HG02840 (cell line): ENCODE measurements at regions not wholly inside any gene's neighbourhood (a gene's known extent, or its start where the extent isn't known, plus 50 kb on each side); places are given as distances from the start of the nearest gene placed in this dataset.

ENCODE experiments used
- ATAC-seq: cut with Tn5 transposase; IDR thresholded peaks from one replicate; pipeline ENCODE4 v1.9.1; 2021; ENCODE audit warnings: mild to moderate bottlenecking, moderate library complexity, moderate number of reproducible peaks; ENCODE audit not compliant: unreplicated experiment, low FRiP score

DNA sequence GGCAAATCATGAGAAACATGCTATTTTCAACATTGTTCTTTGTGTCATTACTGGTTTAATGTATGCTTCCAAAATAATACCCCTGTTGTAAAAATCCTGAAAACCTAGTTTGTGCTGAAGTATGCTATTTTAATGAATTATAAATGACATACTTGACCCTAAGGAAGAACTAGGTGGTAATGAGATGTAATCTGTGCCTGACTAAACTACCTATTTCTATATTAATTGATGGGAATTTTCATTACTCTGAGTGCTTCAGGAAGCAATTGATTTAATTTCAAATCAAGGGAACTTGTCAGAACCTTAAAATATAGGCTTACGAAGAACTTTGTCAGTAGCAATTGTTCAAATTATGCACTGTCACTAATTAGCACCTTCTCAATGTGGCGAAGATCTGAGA is 1005.6 kb upstream of the SLC10A2 start:
- ATAC-seq: no peak

DNA sequence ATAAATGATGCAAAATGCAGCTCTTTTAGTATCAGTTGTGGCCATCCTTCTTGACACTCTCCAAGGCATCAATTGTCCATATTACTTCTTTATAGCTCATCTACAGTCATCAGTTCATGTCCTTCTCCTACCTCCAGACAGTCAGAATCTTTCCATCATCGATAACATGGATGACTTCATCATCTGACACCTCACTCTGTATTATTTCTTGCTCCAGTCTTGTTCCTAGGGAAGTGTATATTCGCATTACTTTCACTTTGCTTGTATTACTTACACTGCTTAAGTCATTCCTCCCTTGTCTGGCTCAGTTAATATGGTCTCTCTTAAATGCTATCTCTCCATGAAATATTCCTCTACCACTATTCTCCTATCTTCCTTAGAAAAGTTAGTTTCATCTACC is 999.1 kb upstream of the SLC10A2 start:
- no peak for ATAC-seq

DNA sequence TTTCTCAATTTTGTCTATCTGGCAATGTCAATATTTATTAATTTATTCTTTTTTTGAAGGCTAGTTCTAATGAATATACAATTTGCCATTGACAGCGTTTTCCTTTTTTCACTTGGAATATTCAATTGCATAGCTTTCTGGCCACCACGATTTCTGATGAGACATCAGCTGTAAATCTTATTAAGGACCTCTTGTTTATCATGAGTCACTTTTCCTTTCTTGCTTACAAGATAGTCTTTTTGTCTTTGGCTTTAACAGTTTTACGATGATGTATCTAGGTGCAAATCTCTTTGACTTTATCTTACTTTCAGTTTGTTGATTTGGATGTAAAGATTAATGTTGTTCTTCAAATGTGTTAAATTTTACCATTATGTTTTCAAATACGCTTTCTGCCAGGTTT is 991.6 kb upstream of the SLC10A2 start:
- ATAC-seq: no peak

- no peak for ATAC-seq
Measured at GRCh38 chr13:104045907-104046306, 979.7 kb upstream of the SLC10A2 start.

DNA sequence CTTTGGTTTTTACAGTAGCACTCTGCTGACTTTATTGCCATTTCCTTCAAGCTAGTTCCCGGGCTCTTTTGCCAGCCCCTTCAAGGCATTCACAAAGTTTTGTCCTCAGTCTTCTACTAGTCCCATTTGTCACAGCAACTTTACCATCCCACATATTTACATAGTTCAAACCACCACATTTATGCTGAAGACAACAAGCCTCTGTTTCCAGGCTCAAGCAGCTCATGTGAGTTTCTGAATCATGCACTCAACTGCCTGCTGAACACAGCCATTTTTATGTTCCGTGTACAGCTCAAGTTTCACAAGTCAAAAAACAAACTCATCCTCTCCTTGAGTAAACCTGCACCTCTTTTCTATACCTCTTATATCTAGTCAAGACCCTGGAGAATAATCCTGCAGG is 977.0 kb upstream of the SLC10A2 start:
- no peak for ATAC-seq

- no peak for ATAC-seq
Measured at GRCh38 chr13:104034891-104035290, 968.7 kb upstream of the SLC10A2 start.

DNA sequence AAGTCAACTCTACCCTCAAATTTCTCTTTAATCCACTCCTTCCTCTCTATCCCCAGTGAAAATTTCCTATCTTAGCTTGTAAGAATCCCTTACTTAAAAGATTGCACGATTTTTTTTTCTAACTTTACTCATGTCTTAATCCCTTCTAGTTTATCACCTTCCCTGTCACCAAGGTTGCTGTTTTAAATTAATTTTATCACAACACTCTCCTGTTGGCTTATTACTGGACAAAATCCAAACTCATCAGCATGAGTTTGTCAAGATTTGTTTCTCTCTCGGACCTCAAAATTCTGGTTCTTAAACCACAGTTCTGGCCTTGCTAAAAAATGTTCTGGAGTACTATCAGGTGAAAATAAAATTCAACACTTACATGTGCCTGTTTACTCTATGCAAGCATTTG is 959.1 kb upstream of the SLC10A2 start:
- ATAC-seq: no peak

- ATAC-seq: no peak
Measured at GRCh38 chr13:104024416-104025170, 958.4 kb upstream of the SLC10A2 start.

GRCh38 chr13:104021806-104022397 is 955.7 kb upstream of the SLC10A2 start:
- no peak for ATAC-seq

- ATAC-seq: no peak
Measured at GRCh38 chr13:104017317-104017716, 951.1 kb upstream of the SLC10A2 start.

- ATAC-seq: no peak
Measured at GRCh38 chr13:104015646-104016396, 949.6 kb upstream of the SLC10A2 start.

DNA sequence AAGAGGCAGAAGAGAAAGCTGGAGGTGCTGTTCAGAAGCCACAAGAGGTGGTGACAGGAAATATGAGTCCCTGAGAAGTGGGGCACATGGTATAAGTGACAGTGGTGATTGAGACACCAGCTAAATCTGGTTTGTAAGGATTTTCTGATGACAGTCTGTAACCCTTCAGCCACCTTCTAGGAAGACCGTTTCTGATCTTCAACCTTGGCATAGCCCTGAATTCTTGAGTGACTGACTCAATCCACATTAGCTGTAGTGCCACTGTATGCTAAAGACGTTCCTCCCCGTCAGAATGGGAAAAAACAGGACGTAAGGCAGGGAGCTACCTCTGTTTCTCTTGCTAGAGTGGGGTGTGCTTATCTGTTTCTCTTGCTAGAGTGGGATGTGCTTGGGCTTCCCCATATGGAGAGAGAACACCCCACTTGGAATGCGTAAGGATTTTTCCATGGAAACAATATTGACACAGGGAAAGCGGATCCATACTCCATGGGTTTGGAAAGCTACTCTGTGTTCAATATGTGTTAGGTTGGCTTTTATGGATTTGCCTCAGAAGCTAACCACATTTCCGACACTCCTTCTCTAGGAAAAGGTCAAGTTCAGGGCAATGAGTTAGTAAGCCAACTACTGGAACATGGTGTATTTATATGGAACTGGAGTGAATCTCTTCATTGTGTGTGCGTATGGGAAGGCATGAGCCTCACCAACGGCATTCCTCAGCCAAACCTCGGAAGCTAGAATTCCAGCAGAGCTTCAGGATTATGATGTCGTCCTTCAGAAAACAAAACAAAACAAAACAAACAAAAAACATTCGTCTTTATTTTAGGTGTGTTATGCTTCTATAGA is 948.8 kb upstream of the SLC10A2 start:
- ATAC-seq: no peak

- no peak for ATAC-seq
Measured at GRCh38 chr13:104011505-104012241, 945.5 kb upstream of the SLC10A2 start.

DNA sequence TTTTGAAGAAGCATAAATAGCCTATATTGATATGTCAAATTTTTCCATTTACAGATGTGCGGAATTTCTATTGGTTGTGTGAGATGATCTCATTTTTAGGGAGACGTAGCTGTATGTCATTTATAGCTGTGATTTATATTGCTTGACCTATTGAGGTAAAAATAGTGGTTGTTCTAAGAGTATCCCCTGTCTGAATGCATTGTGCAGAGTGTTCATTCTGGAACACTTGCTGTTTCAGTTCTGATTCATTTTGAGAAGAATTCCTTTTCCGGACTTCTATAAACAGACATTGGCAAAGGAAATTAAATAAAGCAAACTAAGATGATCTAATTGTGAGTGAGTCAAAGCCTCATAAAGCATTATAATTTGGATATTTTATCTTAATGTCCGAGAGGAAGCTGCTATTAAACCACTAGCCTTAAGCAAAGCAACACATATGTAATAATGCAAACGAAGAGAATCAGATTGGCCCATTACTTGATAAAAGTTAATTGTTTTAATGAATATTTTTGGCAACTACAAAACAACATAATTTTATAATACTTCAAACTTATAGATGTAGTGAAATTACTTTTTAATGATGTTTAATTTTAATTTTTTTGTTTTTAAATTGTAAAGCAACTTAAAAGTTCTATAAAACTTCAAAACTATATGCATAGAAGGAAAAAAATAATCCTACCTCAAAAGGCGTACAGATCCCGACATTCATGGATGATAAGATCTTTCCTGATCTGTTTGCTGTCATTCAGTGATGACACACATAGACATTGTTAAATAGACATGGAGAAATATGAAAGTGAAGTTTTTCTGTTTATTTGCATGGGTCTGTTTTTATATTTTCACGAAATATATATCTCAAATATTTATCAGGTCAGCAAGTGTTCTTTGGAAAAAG is 942.6 kb upstream of the SLC10A2 start:
- ATAC-seq: no peak

DNA sequence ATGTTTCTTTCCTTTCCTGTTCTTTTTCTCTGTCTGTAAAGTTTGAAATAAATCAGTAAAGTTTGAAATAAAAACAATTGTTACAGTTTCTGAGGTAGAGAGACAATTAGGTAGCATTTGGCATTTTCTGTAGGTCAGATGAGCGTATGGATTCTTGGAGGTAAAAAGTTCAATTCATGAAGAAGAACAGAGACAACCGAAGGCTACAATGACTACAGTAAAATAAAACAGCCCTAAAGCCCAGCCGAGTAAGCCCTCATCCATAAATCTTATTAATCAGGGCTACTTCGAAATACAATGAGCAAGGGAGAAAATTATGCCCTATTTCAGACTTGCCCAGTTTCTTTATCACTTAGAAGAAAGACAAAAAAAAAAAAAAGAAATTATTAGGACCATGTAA is 941.9 kb upstream of the SLC10A2 start:
- ATAC-seq: no peak

GRCh38 chr13:104006625-104007075 is 940.4 kb upstream of the SLC10A2 start:
- ATAC-seq: no peak

DNA sequence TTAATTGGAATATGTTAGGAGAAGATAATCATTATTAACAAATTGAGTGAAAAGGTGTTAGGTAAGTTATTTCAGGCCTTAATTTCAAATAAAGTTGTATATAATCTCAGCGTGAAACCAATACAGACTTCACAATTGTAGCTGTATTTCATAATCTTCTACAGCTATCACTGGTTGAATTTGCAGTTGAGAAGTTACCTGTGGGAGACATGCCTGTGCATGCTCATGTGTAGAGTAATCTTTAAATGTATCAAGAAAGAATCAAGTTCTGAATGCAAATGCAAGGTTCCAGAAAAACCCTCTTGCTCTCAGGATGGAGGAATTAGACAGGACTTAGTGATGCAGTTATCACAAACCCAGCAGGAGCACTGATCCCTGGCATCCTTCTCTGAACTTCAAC is 938.4 kb upstream of the SLC10A2 start:
- ATAC-seq: no peak

DNA sequence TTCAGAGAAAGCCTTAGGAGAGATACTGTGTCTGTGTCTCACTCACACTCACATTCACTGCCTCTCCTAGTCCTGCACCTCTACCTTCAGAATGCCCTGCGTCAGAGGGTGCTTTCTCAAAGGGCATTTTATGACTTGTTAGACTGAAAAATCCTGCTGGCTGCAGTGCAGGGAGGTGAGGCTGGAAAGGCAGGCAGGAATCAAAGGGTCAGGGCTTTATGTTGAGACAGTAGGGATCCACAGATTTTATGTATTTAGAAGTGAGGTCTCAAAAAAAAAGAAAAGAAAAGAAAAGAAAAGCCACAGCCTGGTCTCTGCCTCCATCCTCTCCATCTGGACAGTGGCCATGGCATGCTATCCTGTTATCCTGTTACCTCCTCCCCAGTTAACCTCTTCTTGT is 936.0 kb upstream of the SLC10A2 start:
- ATAC-seq: no peak

- no peak for ATAC-seq
Measured at GRCh38 chr13:104001766-104002165, 935.5 kb upstream of the SLC10A2 start.
